ENCODE measurements at regions not wholly inside any gene's neighbourhood (a gene's known extent, or its start where the extent isn't known, plus 50 kb on each side); places are given as distances from the start of the nearest gene placed in this dataset.

DNA sequence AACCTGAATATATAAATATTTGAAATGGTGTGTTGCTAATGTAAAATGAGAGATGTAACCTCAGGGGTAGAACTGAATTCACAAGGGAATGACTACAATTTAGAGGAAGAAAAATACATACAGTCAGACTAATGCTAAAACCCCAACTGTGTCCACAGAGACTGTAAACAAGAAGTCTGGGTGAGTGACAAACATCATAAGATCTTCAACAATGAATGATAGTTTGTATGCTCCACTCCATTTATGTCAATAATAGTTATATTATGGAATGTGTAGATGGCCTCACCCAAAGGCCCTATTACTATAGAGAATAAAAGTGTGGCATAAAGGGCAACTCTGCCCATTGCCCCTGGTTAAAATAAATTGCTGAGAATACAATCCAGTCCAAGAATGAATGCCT is 102.9 kb downstream of the CETN3 start:
- no peak for TF ChIP-seq RNF2 (IDR thresholded peaks at IDR 0.05; ENCODE audit: borderline replicate concordance, low read depth, low read length, missing control alignments, poor library complexity, severe bottlenecking)
- TF ChIP-seq EZH2 (IDR thresholded peaks at IDR 0.05; ENCODE audit: low read depth, low read length, severe bottlenecking), result no peak
- TF ChIP-seq CREB1 (IDR thresholded peaks at IDR 0.05), result no peak
- TF ChIP-seq YY1 (IDR thresholded peaks at IDR 0.05; ENCODE audit: low read depth, low read length), result no peak
- TF ChIP-seq, protein P1, sequence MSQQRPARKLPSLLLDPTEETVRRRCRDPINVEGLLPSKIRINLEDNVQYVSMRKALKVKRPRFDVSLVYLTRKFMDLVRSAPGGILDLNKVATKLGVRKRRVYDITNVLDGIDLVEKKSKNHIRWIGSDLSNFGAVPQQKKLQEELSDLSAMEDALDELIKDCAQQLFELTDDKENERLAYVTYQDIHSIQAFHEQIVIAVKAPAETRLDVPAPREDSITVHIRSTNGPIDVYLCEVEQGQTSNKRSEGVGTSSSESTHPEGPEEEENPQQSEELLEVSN (IDR thresholded peaks at IDR 0.05), result no peak
- TF ChIP-seq NANOG (IDR thresholded peaks at IDR 0.05; ENCODE audit: insufficient read depth, low read depth, low read length, poor library complexity, severe bottlenecking), result no peak
- no peak for TF ChIP-seq PHF8 (conservative IDR thresholded peaks at IDR 0.05; ENCODE audit: low read depth, low read length)
- TF ChIP-seq ASH2L (IDR thresholded peaks at IDR 0.05; ENCODE audit: low read length), result no peak
- no peak for TF ChIP-seq HDAC6 (IDR thresholded peaks at IDR 0.05; ENCODE audit: low read depth, low read length)

More for the DNA sequence above, 102.9 kb downstream of the CETN3 start:
- Histone ChIP-seq H3K9me3 (ENCODE audit: insufficient read depth in 2 of 2, low read depth in 1 of 2, low read length in 1 of 2) (no peaks in the 10 kb centered on the region), H3K56ac (replicated peaks; ENCODE audit: insufficient read length, low read depth, low read length) (no peak overlapping the region), H3K14ac (ENCODE audit: insufficient read length) (no peak overlapping the region), H2BK120ac (replicated peaks; ENCODE audit: low read depth, low read length) (no peak overlapping the region), H3K18ac (ENCODE audit: extremely low read depth, low read length) (no peak overlapping the region), H3K79me2 (ENCODE audit: control insufficient read depth in 1 of 2, insufficient read depth in 2 of 2, low read length in 2 of 2) (no peaks in the 10 kb centered on the region), H4K91ac (replicated peaks; ENCODE audit: insufficient read length, low read length) (no peak overlapping the region), H3K4me2 (ENCODE audit: insufficient read depth in 1 of 2, low read depth in 2 of 2, low read length in 2 of 2) (no peak overlapping the region), H4K20me1 (replicated peaks in 1 of 2; ENCODE audit: control insufficient read depth in 1 of 2, insufficient read depth in 2 of 2, low read length in 2 of 2) (no peaks in the 10 kb centered on the region), H3K4me1 (replicated peaks in 1 of 4; ENCODE audit: control insufficient read depth in 3 of 4, insufficient read depth in 4 of 4, low read length in 3 of 4) (peaks cover 5 to 11% (median 7%) of the 10 kb centered on the region in 4 experiments; a peak in 5 of 7 replicates), H3K36me3 (ENCODE audit: control insufficient read depth in 2 of 4, insufficient read depth in 4 of 4, low read length in 3 of 4) (no peaks in the 10 kb centered on the region), H2BK20ac (ENCODE audit: low read length) (no peak overlapping the region), H2AFZ (ENCODE audit: low read length) (no peak overlapping the region), H2BK15ac (ENCODE audit: low read length) (no peak overlapping the region), H2AK5ac (ENCODE audit: low read depth, low read length) (no peak overlapping the region), H3K23ac (ENCODE audit: insufficient read length) (no peak overlapping the region), H4K5ac (ENCODE audit: insufficient read length, low read depth, low read length) (no peak overlapping the region), H4K8ac (ENCODE audit: extremely low read depth, insufficient read depth, low read length) (no peak overlapping the region), H3K4me3 (ENCODE audit: extremely low read depth in 1 of 4, insufficient read depth in 2 of 4, low read depth in 3 of 4, low read length in 4 of 4) (no peak overlapping the region), H3K27me3 (replicated peaks in 1 of 4; ENCODE audit: control insufficient read depth in 3 of 4, extremely low read depth in 1 of 4, insufficient read depth in 3 of 4, low read length in 3 of 4) (no peaks in the 10 kb centered on the region), H3K9ac (replicated peaks in 1 of 4; ENCODE audit: extremely low read depth in 1 of 4, low read depth in 3 of 4, low read length in 3 of 4) (no peak overlapping the region), H3K27ac (ENCODE audit: low read depth, low read length) (no peak overlapping the region; the same call in 1 of the 2 replicates), H2BK5ac (ENCODE audit: low read depth, low read length) (no peak overlapping the region), H3K4ac (replicated peaks; ENCODE audit: insufficient read length, low read depth, low read length) (no peak overlapping the region), H3K79me1 (ENCODE audit: low read depth, low read length) (no peaks in the 10 kb centered on the region), H3K23me2 (ENCODE audit: low read depth, low read length) (no peaks in the 10 kb centered on the region), H2BK12ac (ENCODE audit: low read depth, low read length) (no peak overlapping the region)
- FAIRE-seq, result no peak
- CTCF ChIA-PET (ENCODE audit: partially characterized antibody), result interaction anchor here (1.4 kb wide), 1 partner anchor 16 kb away, joined by 6 read pairs; no protein-coding TSS in a partner anchor
- no peak for DNase-seq (ENCODE audit: low read depth in 1 of 2, low spot score in 2 of 2)
- POLR2A ChIA-PET (ENCODE audit: partially characterized antibody), result no interaction called here
